Astrocyte of the hippocampus (primary cell): ENCODE measurements at regions not wholly inside any gene's neighbourhood (a gene's known extent, or its start where the extent isn't known, plus 50 kb on each side); places are given as distances from the start of the nearest gene placed in this dataset.
"Not testable (repeated sequence)": the region's sequence is repeated elsewhere in the genome, so short reads cannot be mapped to it uniquely, and the experiment has no call there.

Experiments used
- DNase-seq: peaks from one replicate; pipeline ENCODE4 v3.0.0; 2011; ENCODE audit warnings: low read depth, low spot score

DNA sequence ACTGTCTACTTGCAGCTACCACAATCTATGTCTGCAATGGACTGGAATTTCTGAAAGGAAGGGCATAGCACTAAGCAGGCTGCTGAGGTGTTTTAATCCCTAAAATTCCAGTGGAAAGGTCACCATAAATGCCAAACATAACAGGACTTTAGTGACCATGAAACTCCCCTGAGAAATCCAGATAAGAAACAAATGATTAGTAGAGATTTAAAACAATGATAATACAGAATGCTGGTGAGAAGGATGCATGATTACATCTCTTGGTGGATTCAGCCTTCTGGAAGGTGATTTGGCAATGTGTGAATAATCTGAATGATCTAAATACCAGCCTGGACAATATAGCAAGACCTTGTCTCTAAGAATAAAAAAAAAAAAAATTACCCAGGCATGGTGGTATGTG is 475.0 kb upstream of the CBLB start:
- no peak for DNase-seq

DNA sequence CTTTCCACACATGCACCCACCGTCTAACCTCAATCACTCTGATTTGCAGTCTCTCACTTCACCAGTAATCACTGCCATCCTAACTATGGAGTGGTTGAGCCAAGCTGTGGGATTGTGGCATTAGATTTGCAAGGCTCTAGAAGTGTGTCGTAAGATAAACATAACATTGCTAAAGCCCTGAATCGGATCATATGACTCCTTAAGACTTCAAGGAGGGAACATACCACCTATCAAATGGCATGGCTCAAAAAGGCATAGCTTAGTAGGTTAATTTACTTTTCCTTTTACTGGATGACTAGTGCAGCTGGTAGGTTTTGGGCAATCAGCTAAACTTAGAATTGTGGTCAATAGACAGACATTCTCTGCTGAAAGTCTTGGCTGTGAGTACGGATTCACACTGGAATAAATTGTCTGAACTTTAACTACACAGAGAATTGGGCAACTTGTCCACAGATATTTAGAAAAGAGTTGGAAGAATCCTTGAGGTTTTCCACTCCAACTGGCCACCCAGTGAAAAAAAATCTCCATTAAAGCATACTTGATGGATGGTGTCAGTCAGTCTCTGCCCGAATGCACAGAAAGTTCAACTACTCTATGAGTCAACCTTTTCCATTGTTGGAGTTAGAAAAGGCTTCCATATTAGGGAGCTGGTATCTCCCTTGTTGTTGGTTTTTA is 476.7 kb upstream of the CBLB start:
- DNase-seq = peak; percentile 96

DNA sequence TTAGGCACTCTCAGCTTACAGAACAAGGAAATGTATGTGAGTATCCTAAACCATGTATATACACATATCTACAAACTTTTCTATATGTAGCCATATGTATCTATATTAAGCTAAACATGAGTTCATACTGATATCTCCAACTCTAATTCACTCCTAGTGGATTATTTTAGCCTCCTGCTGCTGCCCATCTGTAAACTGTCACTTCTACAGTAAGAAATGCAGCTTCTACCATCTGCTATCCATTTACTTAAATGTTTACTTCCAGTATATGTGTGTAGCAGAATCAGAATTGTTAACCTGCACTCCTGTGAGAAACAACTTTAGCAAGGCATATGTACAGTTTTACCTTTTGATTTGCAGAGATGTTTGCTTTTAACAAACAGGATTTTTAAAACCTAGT is 478.5 kb upstream of the CBLB start:
- no peak for DNase-seq

DNA sequence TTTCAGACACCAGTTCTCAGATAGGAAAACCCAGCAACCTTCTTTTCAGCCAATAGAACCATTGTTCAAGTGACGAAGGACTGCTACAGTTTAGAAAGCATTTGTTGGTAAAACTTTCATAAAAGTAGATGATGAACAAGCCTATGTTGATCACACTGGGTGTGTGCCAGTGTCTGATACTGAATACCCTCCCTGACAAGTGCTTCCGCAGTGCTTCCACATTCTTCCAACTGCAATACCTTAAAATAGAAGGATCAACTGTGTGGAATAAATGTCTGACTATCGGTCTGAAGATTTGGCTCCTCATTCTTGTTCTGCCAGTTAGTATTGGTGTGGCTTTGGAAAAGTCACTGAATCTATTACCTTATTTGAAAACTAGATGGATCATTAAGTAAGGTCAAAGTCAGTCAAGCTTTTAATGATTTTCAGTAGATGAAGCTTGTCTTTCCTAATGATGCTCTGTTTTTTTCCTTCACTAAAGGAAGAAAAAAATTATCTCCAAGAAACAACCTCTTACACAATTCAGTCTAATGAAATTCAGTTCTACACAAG is 479.4 kb upstream of the CBLB start:
- no peak for DNase-seq

DNA sequence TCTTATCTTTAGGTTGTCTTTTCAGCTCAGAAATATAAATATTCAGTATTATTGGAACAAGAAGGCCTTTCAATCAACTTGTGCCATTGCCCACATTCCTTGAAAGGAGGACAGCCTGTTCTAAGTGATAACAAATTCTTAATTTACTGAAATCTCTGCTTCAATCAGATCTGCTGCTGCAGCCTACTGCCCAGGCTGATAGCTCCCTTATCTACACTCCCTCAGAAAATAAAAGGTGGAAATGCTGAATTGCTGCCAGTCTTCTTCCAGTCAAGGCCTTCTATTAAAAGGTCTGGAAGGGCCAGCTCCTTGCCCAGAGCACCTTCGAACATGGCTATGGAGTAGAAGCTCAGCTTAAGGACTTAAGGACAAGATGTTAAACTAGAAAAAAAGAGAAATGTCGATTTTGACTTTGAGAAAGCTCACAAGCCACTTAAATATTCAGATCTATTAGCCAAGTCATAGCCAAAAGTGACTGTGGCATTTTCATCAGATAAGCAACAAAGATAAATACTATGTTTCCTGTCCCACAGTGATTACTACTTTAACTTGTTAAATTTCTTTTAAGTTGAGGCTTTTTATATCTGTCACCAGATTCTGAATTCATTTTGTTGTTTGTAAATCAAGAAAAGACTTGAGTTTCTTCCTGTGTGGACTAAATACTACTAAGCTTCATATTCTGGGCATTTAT is 480.5 kb upstream of the CBLB start:
- DNase-seq = no peak

DNA sequence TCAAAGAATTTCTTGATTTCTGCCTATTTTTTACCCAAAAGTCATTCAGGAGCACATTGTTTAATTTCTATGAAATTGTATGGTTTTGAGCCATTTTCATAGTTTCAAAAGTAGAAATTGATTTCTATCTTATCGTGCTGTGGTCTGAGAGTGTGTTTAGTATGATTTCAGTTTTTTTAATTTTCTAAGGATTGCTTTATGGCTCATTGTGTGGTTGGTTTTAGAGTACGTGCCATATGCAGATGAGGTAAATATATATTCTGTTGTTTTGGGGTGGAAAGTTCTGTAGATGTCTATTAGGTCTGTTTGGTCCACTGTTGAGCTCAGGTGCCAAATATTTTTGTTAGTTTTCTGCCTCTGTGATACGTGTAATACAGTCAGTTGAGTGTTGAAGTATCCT is 487.1 kb upstream of the CBLB start:
- no peak for DNase-seq

DNA sequence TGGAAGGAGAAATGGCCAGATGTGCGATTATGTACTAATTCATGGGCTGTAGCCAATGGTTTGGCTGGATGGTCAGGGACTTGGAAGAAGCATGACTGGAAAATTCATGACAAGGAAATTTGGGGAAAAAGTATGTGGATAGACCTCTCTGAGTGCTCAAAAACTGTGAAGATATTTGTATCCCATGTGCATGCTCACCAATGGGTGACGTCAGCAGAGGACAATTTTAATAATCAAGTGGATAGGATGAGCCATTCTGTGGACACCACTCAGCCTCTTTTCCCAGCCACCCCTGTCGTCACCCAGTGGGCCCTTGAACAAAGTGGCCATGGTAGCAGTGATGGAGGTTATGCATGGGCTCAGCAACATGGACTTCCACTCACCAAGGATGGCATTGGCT is 490.9 kb upstream of the CBLB start:
- DNase-seq = no peak

DNA sequence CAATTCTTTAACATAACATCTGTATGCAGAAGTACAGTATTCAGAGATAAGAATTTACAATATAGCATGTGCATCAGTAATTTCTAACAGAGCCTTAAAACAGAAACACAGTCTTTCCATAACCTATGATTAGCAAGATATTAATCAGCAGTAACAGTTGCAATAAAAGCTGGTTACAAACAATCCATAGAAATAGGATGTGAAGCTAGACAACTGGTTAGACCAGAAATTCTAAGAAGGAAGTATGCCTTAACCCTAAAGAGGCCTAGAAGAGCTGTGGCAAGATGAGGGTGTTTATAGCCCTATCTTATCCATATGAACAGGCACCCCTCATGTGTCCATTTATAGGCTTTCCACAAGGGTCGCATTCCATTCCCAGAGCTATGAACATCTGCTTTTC is 492.1 kb upstream of the CBLB start:
- DNase-seq = not testable (repeated sequence)

DNA sequence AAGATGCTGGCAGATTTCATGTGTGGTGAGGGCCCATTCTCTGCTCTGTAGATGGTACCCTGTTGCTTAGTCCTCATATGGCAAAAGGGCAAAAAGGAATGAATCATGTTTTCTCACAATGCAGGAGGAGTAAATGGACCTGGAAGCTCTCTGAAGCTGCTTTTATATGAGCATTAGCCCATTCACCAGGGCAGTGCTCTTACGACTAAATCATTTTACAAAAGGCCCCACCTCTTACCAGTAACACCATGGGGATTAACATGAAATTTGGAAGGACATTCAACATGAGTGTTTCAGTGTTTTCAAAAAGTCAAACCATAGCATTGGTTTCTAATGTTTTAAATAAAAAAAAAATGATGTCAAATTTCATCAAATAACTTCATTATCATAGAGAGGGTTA is 495.7 kb upstream of the CBLB start:
- DNase-seq = no peak

DNA sequence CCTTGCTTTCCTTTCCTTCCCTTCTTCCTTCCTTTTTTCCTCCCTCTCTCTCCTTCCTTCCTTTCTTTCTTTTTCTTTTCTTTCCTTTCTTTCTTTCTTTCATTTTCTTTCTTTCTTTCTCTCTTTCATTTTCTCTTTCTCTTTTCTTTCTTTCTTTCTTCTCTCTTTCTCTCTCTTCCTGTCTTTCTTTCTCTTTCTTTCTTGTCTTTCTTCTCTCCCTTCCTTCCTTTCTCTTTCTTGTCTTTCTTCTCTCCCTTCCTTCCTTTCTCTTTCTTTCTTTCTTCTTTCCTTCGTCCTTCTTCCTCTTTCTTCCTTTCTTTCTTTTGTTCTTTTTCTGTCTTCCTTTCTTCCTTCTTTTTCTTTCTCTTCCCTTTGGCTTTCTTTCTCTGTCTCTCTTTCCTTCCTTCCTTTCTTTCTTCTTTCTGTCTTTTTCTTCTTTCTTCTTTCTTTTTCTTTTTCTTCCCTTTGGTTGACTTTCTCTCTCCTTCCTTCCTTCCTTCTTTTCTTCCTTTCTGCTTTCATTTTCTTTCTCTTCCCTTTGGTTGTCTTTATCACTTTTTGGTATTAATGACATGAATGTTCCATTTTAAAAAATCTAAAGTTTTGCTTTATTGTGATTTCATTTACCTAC is 496.4 kb upstream of the CBLB start:
- DNase-seq = no peak

DNA sequence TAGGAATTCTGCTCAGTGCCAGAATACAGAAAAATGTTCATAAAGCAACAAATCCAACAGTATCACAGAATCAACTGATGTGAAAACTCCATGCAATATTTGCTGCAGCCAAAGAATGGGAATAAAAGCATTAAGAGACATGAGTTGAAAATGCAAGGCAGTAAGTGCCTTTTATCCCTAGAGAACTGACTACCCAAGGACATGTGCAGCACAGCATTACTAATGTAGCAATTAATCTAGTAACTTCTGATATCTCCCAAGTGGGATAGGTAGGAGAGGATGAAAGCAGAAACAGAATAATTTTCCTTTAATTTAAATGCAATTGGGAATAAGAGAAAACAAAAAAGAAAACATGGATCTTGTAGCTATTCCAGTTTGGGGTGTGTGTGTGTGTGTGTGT is 497.5 kb upstream of the CBLB start:
- no peak for DNase-seq

DNA sequence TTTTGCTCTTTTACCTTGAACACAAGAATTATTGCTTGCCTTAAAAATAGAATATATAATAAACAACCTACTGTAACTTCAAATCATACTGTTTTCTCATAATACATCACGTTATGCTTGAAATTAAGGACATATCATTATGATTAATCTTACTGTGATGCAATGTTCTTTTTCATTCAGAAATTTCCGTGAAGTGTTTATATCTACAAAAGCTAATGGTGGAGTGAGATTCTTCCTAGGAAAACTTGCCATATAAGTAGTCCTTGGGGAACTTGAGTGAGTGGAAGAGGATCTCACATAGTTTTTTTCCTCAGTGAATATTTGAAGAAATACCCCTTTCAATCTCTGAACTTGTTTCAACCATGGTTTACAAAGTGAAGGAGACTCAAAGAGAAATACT is 498.7 kb upstream of the CBLB start:
- DNase-seq = no peak

DNA sequence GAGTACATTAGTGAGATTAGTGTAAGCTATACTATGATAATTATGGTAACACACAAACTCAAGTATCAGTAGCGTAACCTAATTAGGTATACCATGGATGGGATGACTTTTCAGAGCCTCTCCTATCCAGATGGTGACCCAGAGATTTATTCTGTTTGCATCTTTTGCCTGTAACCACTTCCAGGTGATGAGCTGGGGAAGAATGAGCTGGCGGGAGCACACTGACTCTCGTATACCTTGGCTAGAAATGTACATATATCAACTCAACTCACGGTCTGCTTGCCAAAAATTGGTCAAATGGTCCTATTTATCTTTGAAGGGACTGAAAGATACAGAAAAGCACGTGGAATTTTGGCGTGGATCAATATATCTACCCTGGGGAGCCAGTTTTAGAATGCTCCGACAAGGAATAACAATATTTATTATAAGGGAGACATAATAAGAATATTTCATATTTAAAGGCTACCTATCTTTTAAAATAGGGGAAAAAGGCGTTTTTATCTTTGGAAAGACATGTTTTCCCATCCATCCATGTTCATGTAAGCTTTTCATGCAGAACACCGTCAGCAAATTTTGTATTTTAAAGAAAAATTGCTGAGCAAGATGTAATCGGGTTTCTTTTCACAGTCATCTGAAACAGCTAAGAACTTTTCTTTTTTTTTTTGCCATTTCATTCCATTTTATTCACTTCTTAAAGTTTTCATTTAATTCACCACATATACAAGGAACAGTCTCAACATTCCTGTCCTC is 502.6 kb upstream of the CBLB start:
- DNase-seq = no peak

DNA sequence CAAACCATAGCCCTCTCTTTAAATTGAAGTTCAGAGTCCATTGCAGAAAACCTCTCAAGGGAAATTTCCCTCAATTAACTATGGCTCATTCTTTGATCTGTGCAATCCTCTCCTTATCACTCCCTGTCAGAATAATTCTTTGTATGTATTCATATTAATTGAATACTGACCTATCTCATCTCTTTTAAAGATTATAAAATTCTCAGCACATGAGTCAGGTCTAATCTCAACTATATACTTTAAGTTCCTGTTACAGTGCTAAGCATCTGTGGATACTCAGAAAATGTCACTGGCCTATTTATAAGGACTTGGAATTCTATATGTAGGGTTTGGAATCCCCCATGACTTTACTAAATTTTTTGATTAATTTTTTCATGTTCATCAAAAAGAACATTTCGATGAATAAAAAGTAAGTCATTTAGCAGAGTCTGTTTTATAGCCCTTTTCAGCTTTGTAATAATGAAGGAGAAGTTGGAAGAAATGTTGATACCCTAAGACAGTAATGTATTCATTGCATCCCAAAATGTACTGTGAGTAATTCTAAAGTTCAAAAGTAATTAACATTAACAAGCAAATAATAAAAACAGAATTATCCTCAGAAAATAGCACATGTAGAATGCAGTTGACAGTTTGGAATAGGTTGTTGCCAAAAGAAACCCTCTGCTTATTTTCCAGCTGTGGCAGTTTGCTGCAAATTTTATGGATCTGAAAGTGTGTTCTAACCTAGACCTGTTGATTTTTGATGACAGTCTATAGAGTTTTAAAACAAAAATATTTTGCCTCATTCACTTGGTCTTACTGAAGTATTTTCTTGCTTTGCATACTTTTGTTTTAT is 503.4 kb upstream of the CBLB start:
- no peak for DNase-seq

DNA sequence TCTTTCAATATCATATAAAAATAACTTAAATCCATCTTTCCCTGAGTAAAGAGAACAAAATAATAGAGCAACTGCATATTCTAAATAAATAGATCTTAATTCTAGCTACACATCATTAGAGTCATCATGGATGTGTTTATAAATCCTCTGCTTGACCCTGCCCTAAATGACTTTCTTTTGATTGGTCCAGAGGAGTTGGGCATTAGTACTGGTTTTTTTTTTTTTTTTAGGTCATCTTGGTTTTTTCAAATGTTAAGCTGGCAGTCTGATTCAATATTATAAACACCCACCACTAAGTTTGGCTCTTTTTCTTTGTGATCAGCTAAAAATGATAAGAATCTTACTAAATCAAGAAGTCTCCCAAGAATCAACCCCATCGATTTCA is 504.0 kb upstream of the CBLB start:
- DNase-seq = no peak

DNA sequence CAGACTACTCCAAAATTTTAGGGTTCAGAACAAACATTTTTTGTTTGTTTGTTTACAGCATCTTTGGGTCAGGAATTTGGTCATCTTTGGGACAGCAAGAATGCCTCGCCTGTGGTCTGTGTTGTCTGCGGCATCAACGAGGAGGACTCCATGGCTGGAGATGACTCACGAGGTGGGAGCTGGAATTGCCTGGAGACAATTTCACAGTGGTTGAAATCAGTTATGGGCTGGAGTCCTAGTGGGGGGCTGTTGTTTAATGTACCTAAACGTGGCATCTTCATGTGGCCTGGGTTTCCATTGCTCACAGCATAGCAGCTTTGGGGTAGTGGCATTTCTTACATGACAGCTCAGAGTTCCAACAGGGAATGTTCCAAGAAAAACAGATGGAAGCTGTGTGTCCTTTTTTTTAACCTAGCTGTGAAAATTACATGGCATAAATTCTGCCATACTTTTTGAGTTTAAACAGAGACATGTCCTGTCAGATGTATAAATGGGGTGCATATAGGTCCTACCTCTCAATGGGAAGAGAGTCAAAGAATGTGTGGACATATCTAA is 507.3 kb upstream of the CBLB start:
- DNase-seq = peak; percentile 27

DNA sequence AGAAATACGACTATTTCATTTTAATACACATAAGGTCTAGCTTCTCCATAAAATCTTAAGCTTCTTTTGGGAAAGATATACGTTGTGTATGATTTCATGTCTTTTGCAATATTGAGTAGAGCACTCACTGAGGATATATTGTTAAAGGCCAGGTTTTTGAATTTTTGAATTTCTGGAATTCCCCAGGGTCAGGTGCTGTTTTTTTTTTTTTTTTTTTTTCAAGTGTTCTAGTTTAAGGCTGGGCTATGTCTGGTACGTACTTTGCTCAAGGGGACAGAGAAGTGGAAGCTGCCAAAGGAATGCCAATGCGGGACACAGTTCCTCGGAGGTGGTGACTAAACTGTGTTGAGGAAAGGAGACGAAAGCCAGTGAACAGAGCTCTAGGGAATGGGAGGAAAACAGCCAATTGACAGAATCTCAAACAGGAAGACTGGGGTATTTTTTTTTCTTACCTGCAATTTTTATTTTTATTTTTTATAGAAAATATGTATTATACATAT is 510.5 kb upstream of the CBLB start:
- DNase-seq = peak; percentile 52

DNA sequence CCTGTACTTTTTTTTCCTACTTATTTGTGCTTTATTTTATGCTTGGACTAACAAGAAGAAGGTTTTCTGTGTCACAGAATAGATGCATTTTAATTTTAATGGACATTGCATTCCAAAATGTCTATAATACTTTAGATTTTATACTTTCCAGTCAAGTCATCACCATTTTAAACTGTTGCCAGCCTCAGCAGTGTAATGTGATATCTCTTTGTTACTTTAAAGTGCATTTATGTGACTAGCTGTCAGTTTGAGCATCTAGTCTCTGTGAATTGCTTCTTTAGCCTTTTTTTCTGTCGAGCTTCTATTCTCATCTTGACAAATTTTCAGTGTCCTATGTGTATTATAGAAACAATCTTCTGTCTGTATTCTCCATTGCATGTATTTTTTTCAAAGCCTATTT is 511.4 kb upstream of the CBLB start:
- no peak for DNase-seq

DNA sequence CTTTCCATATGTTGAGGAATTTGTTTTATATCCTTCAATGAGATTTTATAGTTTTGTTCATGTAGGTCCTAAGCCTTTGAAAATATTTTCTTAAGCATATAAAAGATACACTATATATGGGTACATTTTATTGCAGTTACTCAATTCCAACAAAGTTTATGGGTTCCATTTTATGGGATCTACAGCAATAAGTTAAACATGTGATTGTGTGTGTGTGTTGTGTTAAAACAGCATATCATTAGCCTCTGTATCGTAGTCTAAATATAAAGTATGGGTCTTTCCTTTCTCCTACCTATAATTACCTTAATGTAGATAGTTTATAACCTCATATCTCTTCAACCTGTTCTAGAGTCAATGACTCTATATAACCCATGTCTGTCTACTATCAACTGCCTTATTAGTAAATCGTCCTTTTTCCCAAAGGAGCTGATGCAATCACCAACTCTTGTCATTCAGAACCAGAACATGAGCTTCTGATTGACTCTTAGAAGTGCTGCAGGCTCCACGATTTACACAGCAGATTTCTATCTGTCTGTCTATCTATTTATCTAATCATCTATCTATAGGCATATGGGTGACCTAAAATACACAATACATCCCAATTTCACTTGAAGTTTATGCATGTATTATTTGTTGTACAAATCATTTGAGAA is 512.6 kb upstream of the CBLB start:
- no peak for DNase-seq

DNA sequence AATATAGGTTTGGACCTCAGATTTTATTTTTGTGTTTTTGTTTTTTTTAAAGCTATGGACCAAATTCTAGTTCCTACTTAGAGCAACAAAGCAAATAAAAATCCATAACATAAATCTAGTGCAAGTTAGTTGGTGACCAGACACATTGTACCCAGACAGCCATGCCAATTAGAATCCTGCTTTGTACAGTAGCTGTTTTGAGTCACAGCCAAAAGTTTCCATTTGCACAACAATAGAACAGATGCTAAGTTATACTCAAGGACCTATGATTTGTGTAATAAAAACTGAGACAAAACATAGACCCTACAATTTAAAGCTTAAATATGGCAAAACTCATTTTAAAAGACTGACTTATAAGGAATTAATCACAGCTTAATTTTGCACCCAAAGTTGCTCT is 513.1 kb upstream of the CBLB start:
- DNase-seq = peak; percentile 32
